IPS DF 6.9 (cell line): ENCODE measurements at regions not wholly inside any gene's neighbourhood (a gene's known extent, or its start where the extent isn't known, plus 50 kb on each side); places are given as distances from the start of the nearest gene placed in this dataset.

Experiments
- DNase-seq: peaks from one replicate; pipeline ENCODE4 v3.0.0-alpha.2; 2013; ENCODE audit warnings: low read depth, low spot score
- H3K27ac ChIP-seq: one replicate; pipeline ENCODE4 v1.5.1; 2013; ENCODE audit warnings: low read length, control low read depth
- H3K27me3 ChIP-seq: 2 replicates; pipeline ENCODE4 v1.6.1; 2013; ENCODE audit warnings: mild to moderate bottlenecking, low read length; ENCODE audit not compliant: control insufficient read depth, insufficient read depth
- H3K36me3 ChIP-seq: 2 replicates; pipeline ENCODE4 v1.6.1; 2013; ENCODE audit warnings: low read length; ENCODE audit not compliant: control insufficient read depth, insufficient read depth
- H3K4me1 ChIP-seq: 2 replicates; pipeline ENCODE4 v1.6.1; 2013; ENCODE audit warnings: low read length; ENCODE audit not compliant: control insufficient read depth, insufficient read depth
- H3K4me3 ChIP-seq: 2 replicates; pipeline ENCODE4 v1.5.1; 2013; ENCODE audit warnings: mild to moderate bottlenecking, low read length
- H3K9me3 ChIP-seq: 2 replicates; pipeline ENCODE4 v1.6.1; 2013; ENCODE audit warnings: low read length, inconsistent platforms; ENCODE audit not compliant: control insufficient read depth, insufficient read depth
- WGBS: extraction: QIAGEN DNeasy Blood & Tissue Kit; methylation state at CpG from one replicate; pipeline ENCODE4 v1.1.7; 2013; ENCODE audit warnings: mixed read lengths, missing lambda C conversion rate; ENCODE audit not compliant: insufficient read length, insufficient coverage; 5-methylcytosine and 5-hydroxymethylcytosine counted together

GRCh38 chr2:9681427-9681817 lies 50.6 kb upstream of the YWHAQ start:
- Histone ChIP-seq H3K27ac (no peak overlapping the region), H3K27me3 (no peaks in the 10 kb centered on the region), H3K36me3 (no peaks in the 10 kb centered on the region), H3K4me3 (no peak overlapping the region), H3K9me3 (no peaks in the 10 kb centered on the region), H3K4me1 (no peaks in the 10 kb centered on the region)
- no peak for DNase-seq
- no CpG with 5 or more reads among the region's 7 CpGs for WGBS

DNA sequence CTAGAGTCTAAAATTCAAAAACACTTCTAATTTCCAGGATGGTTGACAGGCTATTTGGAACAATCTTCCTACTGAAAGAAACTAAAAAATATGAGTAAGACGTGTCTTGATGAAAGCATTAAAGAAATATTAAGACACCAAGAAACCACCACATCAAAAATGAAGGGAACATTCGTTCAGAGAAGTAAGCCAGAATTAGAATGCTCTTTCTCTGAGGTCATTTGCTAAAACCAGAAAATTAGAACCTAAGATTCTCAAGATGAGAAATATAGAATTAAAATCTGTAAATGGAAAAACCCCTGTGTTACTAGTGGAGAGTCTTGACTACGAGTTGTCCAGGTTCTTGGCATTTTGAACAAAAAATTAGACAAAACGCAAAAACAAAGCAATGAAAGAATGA lies 54.8 kb upstream of the YWHAQ start:
- no peak for DNase-seq
- no peaks in the 10 kb centered on the region for H3K27me3 ChIP-seq
- H3K36me3 ChIP-seq = no peaks in the 10 kb centered on the region
- H3K4me3 ChIP-seq = no peak overlapping the region
- no peaks in the 10 kb centered on the region for H3K9me3 ChIP-seq
- WGBS = no CpG with 5 or more reads among the region's 4 CpGs
- H3K4me1 ChIP-seq = no peaks in the 10 kb centered on the region
- H3K27ac ChIP-seq = no peak overlapping the region

DNA sequence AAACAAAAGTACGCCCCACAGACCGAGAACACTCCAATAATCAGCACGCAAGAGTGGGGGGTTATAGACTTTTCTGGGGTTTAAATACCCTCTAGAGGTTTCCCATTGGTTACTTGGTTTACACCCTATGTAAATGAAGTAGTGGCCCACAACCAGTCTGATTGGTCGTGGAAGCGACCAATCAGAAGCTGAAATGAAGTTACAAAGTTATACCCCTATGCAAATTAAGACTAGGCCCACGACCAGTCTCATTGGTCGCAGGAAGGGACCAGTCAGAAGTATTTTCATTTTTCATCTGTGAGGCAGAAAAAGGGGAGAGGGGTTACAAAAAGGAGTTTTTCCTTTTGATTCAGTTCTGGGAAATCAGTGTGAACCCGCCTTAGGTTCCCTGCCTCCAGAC lies 55.3 kb upstream of the YWHAQ start:
- no peaks in the 10 kb centered on the region for H3K27me3 ChIP-seq
- H3K9me3 ChIP-seq = no peaks in the 10 kb centered on the region
- WGBS = no CpG with 5 or more reads among the region's 8 CpGs
- no peaks in the 10 kb centered on the region for H3K36me3 ChIP-seq
- H3K27ac ChIP-seq = no peak overlapping the region
- no peak overlapping the region for H3K4me3 ChIP-seq
- DNase-seq = no peak
- no peaks in the 10 kb centered on the region for H3K4me1 ChIP-seq

- Histone ChIP-seq H3K4me3 (no peak overlapping the region), H3K4me1 (no peaks in the 10 kb centered on the region)
- WGBS = no CpG with 5 or more reads among the region's 7 CpGs
Measured at GRCh38 chr2:9690252-9690651, 59.5 kb upstream of the YWHAQ start.

GRCh38 chr2:9690716-9691498 lies 60.1 kb upstream of the YWHAQ start:
- no peaks in the 10 kb centered on the region for H3K27me3 ChIP-seq
- no peaks in the 10 kb centered on the region for H3K4me1 ChIP-seq
- H3K9me3 ChIP-seq = no peaks in the 10 kb centered on the region
- WGBS = no CpG with 5 or more reads among the region's 11 CpGs
- no peak overlapping the region for H3K4me3 ChIP-seq
- H3K27ac ChIP-seq = no peak overlapping the region
- DNase-seq = no peak
- no peaks in the 10 kb centered on the region for H3K36me3 ChIP-seq

More at GRCh38 chr2:9690252-9690651, 59.5 kb upstream of the YWHAQ start:
- no peak for DNase-seq
- Histone ChIP-seq H3K9me3 (no peaks in the 10 kb centered on the region), H3K27me3 (no peaks in the 10 kb centered on the region), H3K36me3 (no peaks in the 10 kb centered on the region), H3K27ac (no peak overlapping the region)

GRCh38 chr2:9692456-9693195 lies 61.8 kb upstream of the YWHAQ start:
- H3K4me3 ChIP-seq = no peak overlapping the region
- H3K36me3 ChIP-seq = no peaks in the 10 kb centered on the region
- DNase-seq = no peak
- H3K4me1 ChIP-seq = no peaks in the 10 kb centered on the region
- H3K9me3 ChIP-seq = no peaks in the 10 kb centered on the region
- no peak overlapping the region for H3K27ac ChIP-seq
- no CpG with 5 or more reads among the region's 20 CpGs for WGBS
- H3K27me3 ChIP-seq = no peaks in the 10 kb centered on the region

DNA sequence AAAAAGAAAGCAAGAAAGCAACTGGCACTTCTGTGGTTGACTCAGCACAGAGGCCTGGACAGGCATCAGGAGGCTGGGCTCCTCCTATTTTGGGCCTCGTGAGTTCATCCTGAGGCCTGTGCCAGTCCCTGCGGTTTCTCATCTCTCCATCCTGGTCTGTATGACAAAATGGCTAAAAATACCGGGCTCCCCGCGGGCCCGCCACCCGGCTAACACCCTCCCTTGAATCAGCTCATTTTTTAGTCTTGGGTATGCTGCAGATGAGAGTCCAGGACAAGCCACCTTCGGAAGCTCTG lies 62.3 kb upstream of the YWHAQ start:
- DNase-seq = no peak
- H3K27ac ChIP-seq = no peak overlapping the region
- no peaks in the 10 kb centered on the region for H3K4me1 ChIP-seq
- no CpG with 5 or more reads among the region's 8 CpGs for WGBS
- H3K4me3 ChIP-seq = no peak overlapping the region
- H3K27me3 ChIP-seq = no peaks in the 10 kb centered on the region
- no peaks in the 10 kb centered on the region for H3K9me3 ChIP-seq
- no peaks in the 10 kb centered on the region for H3K36me3 ChIP-seq

DNA sequence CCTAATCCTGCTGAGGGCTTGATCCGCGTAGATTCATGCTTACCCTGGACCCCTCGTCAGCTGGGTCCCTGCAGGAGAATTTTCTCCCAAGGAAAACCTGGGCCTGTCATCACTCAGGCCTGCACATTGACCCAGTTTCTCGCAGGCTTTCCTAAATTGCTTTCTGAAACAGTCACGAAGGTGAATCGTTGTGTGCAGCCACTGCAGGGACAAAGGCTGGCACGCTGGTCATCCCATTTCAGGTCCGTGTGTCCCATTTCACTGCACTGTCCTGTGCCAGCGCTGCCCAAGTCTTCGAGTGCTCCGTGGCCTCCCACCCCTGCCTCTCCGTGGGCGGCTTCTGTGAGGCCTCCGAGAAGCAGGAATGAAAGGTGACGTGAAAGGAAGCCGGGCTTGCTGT lies 62.8 kb upstream of the YWHAQ start:
- no peak overlapping the region for H3K27ac ChIP-seq
- no peaks in the 10 kb centered on the region for H3K9me3 ChIP-seq
- H3K4me1 ChIP-seq = no peaks in the 10 kb centered on the region
- WGBS = no CpG with 5 or more reads among the region's 16 CpGs
- no peak for DNase-seq
- H3K36me3 ChIP-seq = no peaks in the 10 kb centered on the region
- no peak overlapping the region for H3K4me3 ChIP-seq
- H3K27me3 ChIP-seq = no peaks in the 10 kb centered on the region

DNA sequence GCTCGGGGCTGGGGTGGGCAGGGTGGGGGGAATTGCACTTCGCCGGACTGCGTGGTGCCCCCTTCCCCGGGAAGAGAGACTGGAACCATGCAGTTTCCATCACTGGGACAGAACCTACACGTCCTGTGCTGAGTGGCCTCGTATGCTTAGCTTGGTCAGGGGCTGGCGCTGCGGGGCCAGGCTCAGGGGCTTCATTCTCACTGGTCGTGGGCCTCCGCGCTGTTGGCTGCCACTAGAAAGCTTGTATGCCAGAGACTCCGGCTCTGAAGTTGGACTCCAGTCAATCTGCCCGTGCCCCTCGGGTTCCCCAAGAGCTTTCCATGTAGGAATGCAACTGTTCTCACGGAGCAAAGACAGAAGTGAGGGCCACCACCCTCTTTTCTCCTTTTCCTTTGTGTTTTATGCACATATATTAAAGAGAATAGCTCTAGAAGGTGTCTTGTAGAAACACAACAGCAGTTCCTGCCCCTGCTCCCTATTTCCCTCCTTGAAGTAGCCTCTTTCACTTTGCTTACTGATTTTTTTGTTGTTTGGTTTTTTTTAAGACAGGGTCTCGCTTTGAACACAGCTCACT lies 64.0 kb upstream of the YWHAQ start:
- WGBS = no CpG with 5 or more reads among the region's 17 CpGs
- no peak overlapping the region for H3K27ac ChIP-seq

GRCh38 chr2:9695941-9696340 lies 65.1 kb upstream of the YWHAQ start:
- H3K9me3 ChIP-seq = no peaks in the 10 kb centered on the region
- H3K27ac ChIP-seq = no peak overlapping the region
- no peaks in the 10 kb centered on the region for H3K36me3 ChIP-seq
- H3K4me3 ChIP-seq = no peak overlapping the region
- DNase-seq = no peak
- no peaks in the 10 kb centered on the region for H3K27me3 ChIP-seq
- WGBS = no CpG with 5 or more reads among the region's 6 CpGs
- no peaks in the 10 kb centered on the region for H3K4me1 ChIP-seq

More for the DNA sequence above, 64.0 kb upstream of the YWHAQ start:
- no peaks in the 10 kb centered on the region for H3K27me3 ChIP-seq
- H3K36me3 ChIP-seq = no peaks in the 10 kb centered on the region
- no peak overlapping the region for H3K4me3 ChIP-seq
- H3K4me1 ChIP-seq = no peaks in the 10 kb centered on the region
- H3K9me3 ChIP-seq = no peaks in the 10 kb centered on the region
- no peak for DNase-seq
